HUES64 (cell line): ENCODE measurements at regions not wholly inside any gene's neighbourhood (a gene's known extent, or its start where the extent isn't known, plus 50 kb on each side); places are given as distances from the start of the nearest gene placed in this dataset.

Source experiments
- H3K27ac ChIP-seq: 2 replicates; pipeline ENCODE4 v1.7.0; 2013; ENCODE audit warnings: low read depth, low read length, inconsistent platforms
- H3K27me3 ChIP-seq: 2 replicates; pipeline ENCODE4 v1.6.1; 2013; ENCODE audit warnings: mild to moderate bottlenecking, low read length; ENCODE audit not compliant: insufficient read depth
- H3K36me3 ChIP-seq: 2 replicates; pipeline ENCODE4 v1.6.1; 2013; ENCODE audit warnings: mild to moderate bottlenecking, low read length; ENCODE audit not compliant: insufficient read depth
- H3K4me1 ChIP-seq: 2 replicates; pipeline ENCODE4 v1.6.1; 2013; ENCODE audit warnings: mild to moderate bottlenecking, low read length, moderate library complexity; ENCODE audit not compliant: insufficient read depth
- H3K4me3 ChIP-seq: 2 replicates; pipeline ENCODE4 v1.5.1; 2013; ENCODE audit warnings: mild to moderate bottlenecking, low read length, moderate library complexity
- H3K9ac ChIP-seq: 2 replicates; pipeline ENCODE4 v1.6.1; 2013; ENCODE audit warnings: mild to moderate bottlenecking, low read depth, low read length
- H3K9me3 ChIP-seq: 2 replicates; pipeline ENCODE4 v1.6.1; 2013; ENCODE audit warnings: low read depth, low read length; ENCODE audit not compliant: insufficient read depth
- WGBS: fragments of 150-250, 120-280 bp; methylation state at CpG from one replicate; pipeline ENCODE4 v1.1.7; 2013; ENCODE audit warnings: missing lambda C conversion rate; 5-methylcytosine and 5-hydroxymethylcytosine counted together

DNA sequence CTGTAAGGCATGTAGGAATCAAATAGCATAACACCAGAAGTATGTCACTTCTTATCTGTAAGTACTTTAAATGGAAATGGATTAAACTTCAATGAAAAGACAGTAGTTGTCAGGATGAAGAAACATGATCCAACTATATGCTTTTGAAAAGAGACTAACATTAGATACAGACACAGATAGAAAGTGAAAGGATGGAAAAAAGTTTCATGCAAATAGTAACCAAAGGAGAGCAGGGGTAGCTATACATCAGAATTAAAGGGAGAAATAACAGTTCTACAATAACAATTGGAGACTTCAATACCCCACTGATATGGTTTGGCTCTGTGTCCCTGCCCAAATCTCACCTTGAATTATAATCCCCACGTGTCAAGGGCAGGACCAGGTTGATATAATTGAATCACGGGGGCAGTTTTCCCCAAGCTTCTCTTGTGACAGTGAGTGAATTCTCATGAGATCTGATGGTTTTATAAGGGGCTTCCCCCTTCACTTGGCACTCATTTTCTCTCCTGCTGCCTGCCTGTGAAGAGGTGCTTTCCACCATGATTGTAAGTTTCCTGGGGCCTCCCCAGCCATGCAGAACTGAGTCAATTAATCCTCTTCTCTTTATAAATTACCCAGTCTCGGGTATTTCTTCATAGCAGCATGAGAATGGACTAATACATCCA, 205.4 kb upstream of the CDH2 start:
- no peak overlapping the region for H3K4me3 ChIP-seq
- no peaks in the 10 kb centered on the region for H3K9me3 ChIP-seq
- no peaks in the 10 kb centered on the region for H3K27me3 ChIP-seq
- H3K27ac ChIP-seq = no peak overlapping the region
- no peaks in the 10 kb centered on the region for H3K4me1 ChIP-seq
- no peak overlapping the region for H3K9ac ChIP-seq
- WGBS = 92% methylated on average over 2 of the region's 3 CpGs
- H3K36me3 ChIP-seq = no peaks in the 10 kb centered on the region

- Histone ChIP-seq H3K9ac (no peak overlapping the region), H3K27me3 (no peaks in the 10 kb centered on the region), H3K4me3 (no peak overlapping the region), H3K4me1 (no peaks in the 10 kb centered on the region), H3K27ac (no peak overlapping the region), H3K9me3 (no peaks in the 10 kb centered on the region), H3K36me3 (no peaks in the 10 kb centered on the region)
- 95% methylated on average over 4 of the region's 4 CpGs for WGBS
Observed at GRCh38 chr18:28372186-28372585, 195.3 kb upstream of the CDH2 start.

DNA sequence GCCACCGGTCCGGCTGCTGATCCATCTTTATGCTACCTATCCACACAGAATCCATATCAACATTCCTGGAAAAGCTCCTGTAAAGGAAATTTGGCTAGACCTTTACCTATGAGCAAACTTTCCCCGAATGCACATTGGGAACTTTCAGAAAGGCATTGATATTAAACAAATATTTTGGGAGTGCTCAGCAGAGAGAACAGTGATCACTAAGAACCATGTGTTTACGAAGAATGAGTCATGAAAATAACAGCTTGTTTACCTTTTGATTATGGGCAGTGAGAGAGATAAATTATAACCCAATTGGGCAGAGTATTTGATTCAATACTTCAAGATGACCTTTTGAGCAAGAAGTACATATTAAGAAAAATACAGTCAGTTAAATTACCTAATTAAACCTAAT, 189.7 kb upstream of the CDH2 start:
- no peak overlapping the region for H3K9ac ChIP-seq
- H3K4me1 ChIP-seq = no peaks in the 10 kb centered on the region
- WGBS = 96% methylated on average over 4 of the region's 4 CpGs
- no peaks in the 10 kb centered on the region for H3K9me3 ChIP-seq
- H3K4me3 ChIP-seq = no peak overlapping the region
- no peaks in the 10 kb centered on the region for H3K27me3 ChIP-seq
- H3K27ac ChIP-seq = no peak overlapping the region
- H3K36me3 ChIP-seq = no peaks in the 10 kb centered on the region

GRCh38 chr18:28365411-28365831, 188.5 kb upstream of the CDH2 start:
- Histone ChIP-seq H3K9ac (no peak overlapping the region), H3K36me3 (no peaks in the 10 kb centered on the region), H3K4me3 (no peak overlapping the region), H3K9me3 (no peaks in the 10 kb centered on the region), H3K27ac (no peak overlapping the region), H3K4me1 (no peaks in the 10 kb centered on the region), H3K27me3 (no peaks in the 10 kb centered on the region)
- WGBS = 100% methylated on average over 1 of the region's 1 CpG

GRCh38 chr18:28363124-28363523, 186.2 kb upstream of the CDH2 start:
- Histone ChIP-seq H3K27me3 (no peaks in the 10 kb centered on the region), H3K27ac (no peak overlapping the region), H3K4me3 (no peak overlapping the region), H3K9ac (no peak overlapping the region), H3K36me3 (no peaks in the 10 kb centered on the region), H3K4me1 (no peaks in the 10 kb centered on the region), H3K9me3 (no peaks in the 10 kb centered on the region)
- WGBS = 94% methylated on average over 8 of the region's 8 CpGs

DNA sequence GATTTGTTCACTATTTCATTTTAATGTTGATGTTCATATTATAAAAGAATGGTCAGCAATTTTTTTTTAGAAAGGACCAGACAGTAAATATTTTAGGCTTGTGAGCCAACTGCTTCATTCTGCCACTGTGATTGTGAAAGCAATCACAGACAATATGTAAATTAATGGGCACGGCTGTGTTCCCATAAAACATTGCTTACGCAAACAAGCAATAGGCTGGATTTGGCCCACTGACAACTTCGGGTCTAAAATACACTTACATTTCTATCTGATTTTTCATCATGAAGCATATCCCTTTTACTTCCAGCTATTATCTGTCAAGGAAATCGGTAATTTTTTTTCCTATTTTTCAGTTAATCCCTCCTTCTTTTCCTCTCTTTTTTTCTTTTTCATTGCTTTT, 182.2 kb upstream of the CDH2 start:
- WGBS = 92% methylated on average over 4 of the region's 4 CpGs
- no peaks in the 10 kb centered on the region for H3K9me3 ChIP-seq
- H3K27ac ChIP-seq = no peak overlapping the region
- no peak overlapping the region for H3K9ac ChIP-seq
- no peaks in the 10 kb centered on the region for H3K4me1 ChIP-seq
- no peak overlapping the region for H3K4me3 ChIP-seq
- no peaks in the 10 kb centered on the region for H3K27me3 ChIP-seq
- H3K36me3 ChIP-seq = no peaks in the 10 kb centered on the region

GRCh38 chr18:28357766-28358401, 181.0 kb upstream of the CDH2 start:
- H3K4me3 ChIP-seq = no peak overlapping the region
- no peaks in the 10 kb centered on the region for H3K27me3 ChIP-seq
- no peak overlapping the region for H3K9ac ChIP-seq
- H3K27ac ChIP-seq = no peak overlapping the region
- H3K4me1 ChIP-seq = no peaks in the 10 kb centered on the region
- H3K36me3 ChIP-seq = no peaks in the 10 kb centered on the region
- 90% methylated on average over 6 of the region's 6 CpGs for WGBS
- no peaks in the 10 kb centered on the region for H3K9me3 ChIP-seq

- Histone ChIP-seq H3K9ac (no peak overlapping the region), H3K4me3 (no peak overlapping the region), H3K4me1 (peaks cover 4% of the 10 kb centered on the region; the same call in 1 of the 2 replicates), H3K27ac (no peak overlapping the region), H3K9me3 (no peaks in the 10 kb centered on the region), H3K27me3 (no peaks in the 10 kb centered on the region), H3K36me3 (no peaks in the 10 kb centered on the region)
- 85% methylated on average over 7 of the region's 7 CpGs for WGBS
Observed at GRCh38 chr18:28350821-28351220, 173.9 kb upstream of the CDH2 start.

DNA sequence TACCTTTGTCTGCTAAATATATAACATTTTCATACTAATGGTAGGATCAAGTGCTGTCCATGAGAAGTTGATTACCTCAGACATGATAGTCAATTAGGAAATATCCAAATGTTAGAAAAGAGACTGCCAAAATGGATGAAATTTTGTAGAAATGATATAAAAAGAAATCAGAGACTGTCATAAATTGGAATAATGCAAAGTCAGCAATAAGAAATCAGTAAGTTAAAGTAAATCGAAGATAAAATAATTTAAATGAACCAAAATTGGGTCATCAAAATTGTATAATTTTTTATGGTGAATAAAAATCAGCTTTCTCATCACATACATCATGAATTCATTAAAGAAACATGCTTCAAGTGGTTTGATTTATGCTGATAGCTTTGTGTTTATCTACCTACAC, 165.3 kb upstream of the CDH2 start:
- Histone ChIP-seq H3K9ac (no peak overlapping the region), H3K4me3 (no peak overlapping the region), H3K36me3 (no peaks in the 10 kb centered on the region), H3K9me3 (no peaks in the 10 kb centered on the region), H3K27me3 (no peaks in the 10 kb centered on the region), H3K4me1 (no peaks in the 10 kb centered on the region), H3K27ac (no peak overlapping the region)
- WGBS = no CpG with 5 or more reads among the region's 1 CpG

GRCh38 chr18:28338316-28338715, 161.4 kb upstream of the CDH2 start:
- no peaks in the 10 kb centered on the region for H3K36me3 ChIP-seq
- H3K27ac ChIP-seq = no peak overlapping the region
- H3K4me3 ChIP-seq = no peak overlapping the region
- H3K4me1 ChIP-seq = no peaks in the 10 kb centered on the region
- 93% methylated on average over 1 of the region's 1 CpG for WGBS
- no peaks in the 10 kb centered on the region for H3K27me3 ChIP-seq
- H3K9ac ChIP-seq = no peak overlapping the region
- H3K9me3 ChIP-seq = no peaks in the 10 kb centered on the region

DNA sequence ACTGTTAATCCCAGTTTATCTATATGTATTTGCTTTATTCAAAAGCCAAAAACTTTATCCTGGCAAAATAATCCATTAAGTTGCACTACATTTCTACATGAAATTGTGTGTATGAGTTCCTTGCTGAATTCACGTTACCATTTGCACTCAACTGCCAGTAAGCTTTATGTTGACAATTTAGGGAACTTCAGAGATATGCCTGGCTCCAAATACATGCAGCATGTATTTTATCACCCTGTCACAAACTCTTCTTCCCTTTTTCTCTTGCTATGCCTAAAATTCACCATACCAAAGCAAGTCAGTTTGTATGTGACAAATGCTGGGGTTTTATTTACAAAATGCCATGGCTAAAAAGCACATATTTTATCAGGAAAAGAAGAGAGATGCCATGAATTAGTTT, 157.6 kb upstream of the CDH2 start:
- Histone ChIP-seq H3K9ac (no peak overlapping the region), H3K4me1 (no peaks in the 10 kb centered on the region), H3K27ac (no peak overlapping the region), H3K9me3 (no peaks in the 10 kb centered on the region), H3K36me3 (no peaks in the 10 kb centered on the region), H3K4me3 (no peak overlapping the region), H3K27me3 (no peaks in the 10 kb centered on the region)
- WGBS = 92% methylated on average over 1 of the region's 1 CpG

GRCh38 chr18:28332071-28332470, 155.1 kb upstream of the CDH2 start:
- WGBS = 78% methylated on average over 2 of the region's 3 CpGs
- Histone ChIP-seq H3K9ac (no peak overlapping the region), H3K36me3 (no peaks in the 10 kb centered on the region), H3K9me3 (no peaks in the 10 kb centered on the region), H3K27ac (no peak overlapping the region), H3K27me3 (no peaks in the 10 kb centered on the region), H3K4me1 (no peaks in the 10 kb centered on the region), H3K4me3 (no peak overlapping the region)
